GM12878 (cell line): ENCODE measurements at regions not wholly inside any gene's neighbourhood (a gene's known extent, or its start where the extent isn't known, plus 50 kb on each side); places are given as distances from the start of the nearest gene placed in this dataset.

Source experiments
- ATAC-seq: fragments of 200-7000 bp; cut with Tn5 transposase; 3 replicates; pipeline ENCODE4 v1.9.1; 2020; ENCODE audit warnings: mild to moderate bottlenecking, moderate library complexity
- BruUV-seq: library from RNA; stranded (reverse); fragments of 400-500 nt; replicated peaks from 2 replicates; lab custom pipeline; 2021; lab: Mats Ljungman, UMichigan
- CTCF ChIA-PET: fragments of 300-600 bp; sonication (Branson Sonifier 250); formaldehyde crosslinking; extraction: SDS; loops from one replicate; lab custom pipeline; 2021; ENCODE audit warnings: inconsistent platforms; lab: Yijun Ruan, JAX
- POLR2A ChIA-PET: fragments of 350-600 bp; formaldehyde crosslinking; extraction: SDS; loops from one replicate; lab custom pipeline; 2021; ENCODE audit warnings: inconsistent platforms; lab: Charles Lee
- RAD21 ChIA-PET: fragments of 300-600 bp; sonication (Branson Sonifier 250); formaldehyde crosslinking; loops from one replicate; lab custom pipeline; 2023; ENCODE audit warnings: antibody characterized with exemption; ENCODE audit not compliant: unreplicated experiment; lab: Charles Lee
- SMC1A ChIA-PET: fragments of 300-600 bp; sonication (Branson Sonifier 250); formaldehyde crosslinking; loops from one replicate; lab custom pipeline; 2023; ENCODE audit not compliant: unreplicated experiment, uncharacterized antibody; lab: Charles Lee
- DNase-seq: peaks from one replicate; pipeline ENCODE4 v3.0.0-alpha.2; 2011; ENCODE audit warnings: low read depth, low spot score
- FAIRE-seq: peaks from 3 replicates; lab custom pipeline; 2011; peaks lifted over from hg19 to GRCh38; lab: Jason Lieb, UNC
- H2AFZ ChIP-seq: 2 replicates; pipeline ENCODE4 v1.6.0; 2011; ENCODE audit warnings: low read depth, low read length, control low read depth; ENCODE audit not compliant: control insufficient read depth
- H3K27ac ChIP-seq: 2 replicates; pipeline ENCODE4 v1.5.1; 2011; ENCODE audit warnings: control low read depth; ENCODE audit not compliant: control insufficient read depth, insufficient read depth
- H3K27me3 ChIP-seq, 2 experiments: replicated peaks in 1 of 2; 2 replicates each; pipeline versions ENCODE4 v1.6.0 to v1.6.1; 2011; ENCODE audit warnings: low read length in 1 of 2; ENCODE audit not compliant: control insufficient read depth in 2 of 2, insufficient read depth in 2 of 2
- H3K36me3 ChIP-seq, 2 experiments: 2 replicates each; pipeline ENCODE4 v1.5.1; 2011; ENCODE audit warnings: low read length in 1 of 2; ENCODE audit not compliant: control insufficient read depth in 2 of 2, insufficient read depth in 2 of 2
- H3K4me1 ChIP-seq: 2 replicates; pipeline ENCODE4 v1.6.1; 2011; ENCODE audit warnings: mild to moderate bottlenecking, low read length, moderate library complexity, mixed read lengths; ENCODE audit not compliant: control insufficient read depth, insufficient read depth
- H3K4me2 ChIP-seq: 2 replicates; pipeline ENCODE4 v1.6.0; 2011; ENCODE audit warnings: control low read depth; ENCODE audit not compliant: control insufficient read depth, insufficient read depth
- H3K4me3 ChIP-seq: fragments of 200-600 bp; sonication (generic); 2 replicates; pipeline ENCODE4 v1.5.1; 2016
- H3K79me2 ChIP-seq: 2 replicates; pipeline ENCODE4 v1.6.0; 2011; ENCODE audit warnings: low read length; ENCODE audit not compliant: control insufficient read depth, insufficient read depth
- H3K9ac ChIP-seq: 2 replicates; pipeline ENCODE4 v1.8.0; 2011; ENCODE audit warnings: low read length, control low read depth, mixed read lengths; ENCODE audit not compliant: control insufficient read depth, insufficient read depth
- H3K9me3 ChIP-seq: replicated peaks from 3 replicates; pipeline ENCODE4 v1.5.1; 2011; ENCODE audit warnings: mild to moderate bottlenecking, low read length; ENCODE audit not compliant: control insufficient read depth, insufficient read depth
- H4K20me1 ChIP-seq: 2 replicates; pipeline ENCODE4 v1.6.0; 2011; ENCODE audit not compliant: control insufficient read depth, insufficient read depth
- BHLHE40 ChIP-seq, 2 experiments: fragments of 450-650 bp in 1 of 2; IDR thresholded peaks; 2 replicates each; pipeline ENCODE4 v1.6.1; 2011 to 2017; ENCODE audit warnings: low read depth in 2 of 2, borderline replicate concordance in 1 of 2, improper control_type of control experiment in 1 of 2, low read length in 1 of 2, mild to moderate bottlenecking in 1 of 2
- ETV6 ChIP-seq, 2 experiments: fragments of 450-650 bp in 1 of 2; IDR thresholded peaks in 1 of 2; conservative IDR thresholded peaks in 1 of 2; 2 replicates each; pipeline ENCODE4 v1.6.1; 2014; ENCODE audit warnings: antibody characterized with exemption in 1 of 2, borderline replicate concordance in 1 of 2, low read depth in 1 of 2, mild to moderate bottlenecking in 1 of 2, moderate library complexity in 1 of 2
- FOS ChIP-seq: IDR thresholded peaks from 3 replicates; pipeline ENCODE4 v1.6.1; 2011; ENCODE audit warnings: borderline replicate concordance; ENCODE audit not compliant: insufficient read length; ENCODE audit errors: extremely low read depth
- GATAD2B ChIP-seq: fragments of 450-650 bp; conservative IDR thresholded peaks from 2 replicates; pipeline ENCODE4 v1.6.1; 2017; ENCODE audit warnings: low read depth, mild to moderate bottlenecking, moderate library complexity
- HDGF ChIP-seq: fragments of 450-650 bp; IDR thresholded peaks from 2 replicates; pipeline ENCODE4 v1.6.1; 2016; ENCODE audit warnings: antibody characterized with exemption
- JUND ChIP-seq: IDR thresholded peaks from 2 replicates; pipeline ENCODE4 v1.6.1; 2012; ENCODE audit warnings: low read depth, mild to moderate bottlenecking, low read length, improper control_type of control experiment, moderate library complexity
- MTA3 ChIP-seq: IDR thresholded peaks from 2 replicates; pipeline ENCODE4 v1.6.1; 2012; ENCODE audit warnings: low read length, inconsistent platforms, borderline replicate concordance
- PAX5 ChIP-seq: IDR thresholded peaks from 2 replicates; pipeline ENCODE4 v1.6.1; 2011; ENCODE audit warnings: low read depth, low read length, borderline replicate concordance
- PRDM15 ChIP-seq: fragments of 450-650 bp; formaldehyde crosslinking; IDR thresholded peaks from 2 replicates; pipeline ENCODE4 v1.4.0; 2020; ENCODE audit warnings: mild to moderate bottlenecking, moderate library complexity
- RAD21 ChIP-seq: IDR thresholded peaks from 2 replicates; pipeline ENCODE4 v1.6.1; 2011; ENCODE audit warnings: mild to moderate bottlenecking, low read depth, low read length, moderate library complexity; ENCODE audit not compliant: insufficient read depth
- SMAD5 ChIP-seq: IDR thresholded peaks from 2 replicates; pipeline ENCODE4 v1.6.1; 2016; ENCODE audit warnings: antibody characterized with exemption, low read depth
- SREBF2 ChIP-seq: IDR thresholded peaks from 2 replicates; pipeline ENCODE4 v1.6.1; 2012; ENCODE audit warnings: mild to moderate bottlenecking, low read length
- SUPT20H ChIP-seq: IDR thresholded peaks from 2 replicates; pipeline ENCODE4 v1.6.1; 2011; ENCODE audit warnings: low read depth, mild to moderate bottlenecking, low read length, moderate library complexity, borderline replicate concordance; ENCODE audit not compliant: control insufficient read depth
- TCF7 ChIP-seq: IDR thresholded peaks from 2 replicates; pipeline ENCODE4 v1.6.1; 2014; ENCODE audit warnings: antibody characterized with exemption, borderline replicate concordance
- YY1 ChIP-seq: IDR thresholded peaks from 2 replicates; pipeline ENCODE4 v1.6.1; 2011; ENCODE audit warnings: low read depth, mild to moderate bottlenecking, low read length
- ZBTB33 ChIP-seq: fragments of 450-650 bp; IDR thresholded peaks from 2 replicates; pipeline ENCODE4 v1.6.1; 2017; ENCODE audit warnings: mild to moderate bottlenecking
- ZZZ3 ChIP-seq: IDR thresholded peaks from 2 replicates; pipeline ENCODE4 v1.6.1; 2011; ENCODE audit warnings: low read depth; ENCODE audit not compliant: control insufficient read depth, insufficient read length
- whole genome bisulfite sequencing: methylation state at CpG from one replicate; pipeline ENCODE4 v1.1.6; 2016; ENCODE audit warnings: low lambda C conversion rate; ENCODE audit not compliant: insufficient replicate concordance, insufficient coverage; ENCODE audit errors: missing lambda C conversion rate; 5-methylcytosine and 5-hydroxymethylcytosine counted together
- in situ Hi-C: fragments of 300-500 bp; cut with MboI; formaldehyde crosslinking; loops from 9 replicates; pipeline ENCODE4 v1.14.3; 2018; ENCODE audit warnings: mixed read lengths
- intact Hi-C: fragments of 100-400 bp; cut with micrococcal nuclease; formaldehyde crosslinking; loops from one replicate; pipeline ENCODE4 v1.14.2; 2022; ENCODE audit not compliant: unreplicated experiment

- TF ChIP-seq SMAD5, result no peak
- TF ChIP-seq GATAD2B, result no peak
- no peak for TF ChIP-seq FOS
- TF ChIP-seq RAD21, result peak; percentile 52; the same call in 1 of the 2 replicates
- TF ChIP-seq TCF7, result no peak
- TF ChIP-seq SUPT20H, result no peak
These were observed 136.9 kb downstream of the SLC38A1 start (continued) for GRCh38 chr12:46131732-46132469.

- FAIRE-seq, result no peak
- Histone ChIP-seq H3K36me3 (no peaks in the 10 kb centered on the region), H3K9ac (no peak overlapping the region), H3K79me2 (no peaks in the 10 kb centered on the region), H3K4me2 (no peak overlapping the region), H3K27ac (no peak overlapping the region), H3K27me3 (no peaks in the 10 kb centered on the region; a peak in 1 of 4 replicates), H3K4me1 (no peaks in the 10 kb centered on the region), H3K4me3 (no peak overlapping the region), H3K9me3 (no peaks in the 10 kb centered on the region), H2AFZ (no peak overlapping the region), H4K20me1 (no peaks in the 10 kb centered on the region)
- in situ Hi-C loops (loop anchor here (25.0 kb wide), 2 partner anchors 535 to 885 kb away; no protein-coding TSS in a partner anchor), intact Hi-C loops (loop anchor here (5.0 kb wide), 2 partner anchors 240 to 805 kb away; no protein-coding TSS in a partner anchor)
- ChIA-PET POLR2A (interaction anchor here (0.7 kb wide), 1 partner anchor 136 kb away, joined by 5 read pairs; no protein-coding TSS in a partner anchor), SMC1A (interaction anchor here (0.8 to 4.5 kb wide), 10 partner anchors 9 to 175 kb away, joined by 3 to 32 read pairs (median 4); no protein-coding TSS in a partner anchor), RAD21 (interaction anchor here (1.1 to 4.6 kb wide), 4 partner anchors 18 to 856 kb away, joined by 3 to 50 read pairs (median 15); no protein-coding TSS in a partner anchor), CTCF (interaction anchor here (0.6 to 5.1 kb wide), 10 partner anchors 11 to 893 kb away, joined by 3 to 49 read pairs (median 4); no protein-coding TSS in a partner anchor)
- no peak for ATAC-seq
- 43% methylated on average over 4 of the region's 6 CpGs for WGBS
- BruUV-seq, result no TSS peak
- DNase-seq, result no peak
- TF ChIP-seq HDGF (no peak), ZZZ3 (no peak), BHLHE40 (IDR thresholded peaks at IDR 0.05; ENCODE audit: borderline replicate concordance in 1 of 2, low read depth in 2 of 2, low read length in 1 of 2) (no peak), YY1 (no peak), ETV6 (conservative IDR thresholded peaks at IDR 0.05 in 1 of 2, IDR thresholded peaks at IDR 0.05 in 1 of 2; ENCODE audit: borderline replicate concordance in 1 of 2, low read depth in 1 of 2) (no peak), PRDM15 (no peak), MTA3 (no peak), ZBTB33 (no peak), JUND (no peak), PAX5 (no peak), SREBF2 (no peak)
These were observed 137.3 kb upstream of the SCAF11 start for GRCh38 chr12:46127656-46128055.
